LNCAP (cell line): ENCODE measurements at regions not wholly inside any gene's neighbourhood (a gene's known extent, or its start where the extent isn't known, plus 50 kb on each side); places are given as distances from the start of the nearest gene placed in this dataset.

ENCODE experiments used
- TF ChIP-seq, protein P1 (sequence below): fragments of 450-650 bp; IDR thresholded peaks from 2 replicates; pipeline ENCODE4 v1.5.1; 2017; ENCODE audit warnings: mild to moderate bottlenecking

DNA sequence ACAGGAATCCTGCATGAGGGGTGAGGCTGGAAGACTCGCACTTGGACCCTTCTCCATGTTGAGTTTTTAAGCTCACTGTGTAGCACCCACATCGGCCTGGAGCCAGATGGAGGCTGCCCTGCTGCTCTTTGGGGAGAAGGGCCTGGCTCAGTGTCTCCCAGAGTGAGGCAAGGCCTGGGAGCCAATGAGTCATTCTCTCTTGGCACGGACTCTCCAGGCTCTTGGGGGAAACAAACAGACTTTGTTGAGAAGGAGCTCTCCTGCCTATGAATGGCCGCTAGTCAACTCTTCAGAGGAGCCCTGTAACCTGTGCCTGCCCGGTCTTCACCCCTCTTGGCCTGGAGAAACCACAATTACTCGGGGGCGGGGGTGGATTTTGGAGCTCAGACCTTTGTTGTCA, 50.8 kb upstream of the MAF start:
- TF ChIP-seq, protein P1, sequence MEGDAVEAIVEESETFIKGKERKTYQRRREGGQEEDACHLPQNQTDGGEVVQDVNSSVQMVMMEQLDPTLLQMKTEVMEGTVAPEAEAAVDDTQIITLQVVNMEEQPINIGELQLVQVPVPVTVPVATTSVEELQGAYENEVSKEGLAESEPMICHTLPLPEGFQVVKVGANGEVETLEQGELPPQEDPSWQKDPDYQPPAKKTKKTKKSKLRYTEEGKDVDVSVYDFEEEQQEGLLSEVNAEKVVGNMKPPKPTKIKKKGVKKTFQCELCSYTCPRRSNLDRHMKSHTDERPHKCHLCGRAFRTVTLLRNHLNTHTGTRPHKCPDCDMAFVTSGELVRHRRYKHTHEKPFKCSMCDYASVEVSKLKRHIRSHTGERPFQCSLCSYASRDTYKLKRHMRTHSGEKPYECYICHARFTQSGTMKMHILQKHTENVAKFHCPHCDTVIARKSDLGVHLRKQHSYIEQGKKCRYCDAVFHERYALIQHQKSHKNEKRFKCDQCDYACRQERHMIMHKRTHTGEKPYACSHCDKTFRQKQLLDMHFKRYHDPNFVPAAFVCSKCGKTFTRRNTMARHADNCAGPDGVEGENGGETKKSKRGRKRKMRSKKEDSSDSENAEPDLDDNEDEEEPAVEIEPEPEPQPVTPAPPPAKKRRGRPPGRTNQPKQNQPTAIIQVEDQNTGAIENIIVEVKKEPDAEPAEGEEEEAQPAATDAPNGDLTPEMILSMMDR: no peak
